Glutamatergic neuron (in vitro differentiated cells): ENCODE measurements at regions not wholly inside any gene's neighbourhood (a gene's known extent, or its start where the extent isn't known, plus 50 kb on each side); places are given as distances from the start of the nearest gene placed in this dataset.

Experiments used
- DNase-seq: peaks from one replicate; pipeline ENCODE4 v3.0.0; 2022
- H3K27ac Mint-ChIP-seq: one replicate; pipeline ENCODE4 v1.8.0; 2020; ENCODE audit warnings: mild to moderate bottlenecking, mixed read lengths, inconsistent platforms; ENCODE audit not compliant: unreplicated experiment
- H3K27me3 Mint-ChIP-seq: one replicate; pipeline ENCODE4 v1.8.0; 2020; ENCODE audit warnings: mild to moderate bottlenecking, moderate library complexity, mixed read lengths, inconsistent platforms; ENCODE audit not compliant: unreplicated experiment
- H3K36me3 Mint-ChIP-seq: one replicate; pipeline ENCODE4 v1.8.0; 2020; ENCODE audit warnings: mild to moderate bottlenecking, mixed read lengths, inconsistent platforms; ENCODE audit not compliant: unreplicated experiment
- H3K4me1 Mint-ChIP-seq: one replicate; pipeline ENCODE4 v1.8.0; 2020; ENCODE audit warnings: mild to moderate bottlenecking, low read depth, mixed read lengths, inconsistent platforms; ENCODE audit not compliant: unreplicated experiment
- H3K4me3 Mint-ChIP-seq: one replicate; pipeline ENCODE4 v1.8.0; 2020; ENCODE audit warnings: mild to moderate bottlenecking, mixed read lengths, inconsistent platforms; ENCODE audit not compliant: unreplicated experiment
- H3K9me3 Mint-ChIP-seq: one replicate; pipeline ENCODE4 v1.8.0; 2020; ENCODE audit warnings: mild to moderate bottlenecking, moderate library complexity, mixed read lengths, inconsistent platforms; ENCODE audit not compliant: unreplicated experiment
- TF ChIP-seq, protein P1 (sequence below): fragments of 200-600 bp; sonication (generic); IDR thresholded peaks from one replicate; pipeline ENCODE4 v1.5.0; 2021; ENCODE audit not compliant: partially characterized antibody, unreplicated experiment

GRCh38 chr11:11192541-11192940 is 160.5 kb downstream of the CSNK2A3 start:
- peaks cover 2% of the 10 kb centered on the region for H3K27me3 Mint-ChIP-seq
- no peak overlapping the region for H3K27ac Mint-ChIP-seq
- no peak overlapping the region for H3K4me3 Mint-ChIP-seq
- peaks cover 3% of the 10 kb centered on the region for H3K9me3 Mint-ChIP-seq
- no peak for DNase-seq
- peaks cover 4% of the 10 kb centered on the region for H3K36me3 Mint-ChIP-seq
- TF ChIP-seq, protein P1, sequence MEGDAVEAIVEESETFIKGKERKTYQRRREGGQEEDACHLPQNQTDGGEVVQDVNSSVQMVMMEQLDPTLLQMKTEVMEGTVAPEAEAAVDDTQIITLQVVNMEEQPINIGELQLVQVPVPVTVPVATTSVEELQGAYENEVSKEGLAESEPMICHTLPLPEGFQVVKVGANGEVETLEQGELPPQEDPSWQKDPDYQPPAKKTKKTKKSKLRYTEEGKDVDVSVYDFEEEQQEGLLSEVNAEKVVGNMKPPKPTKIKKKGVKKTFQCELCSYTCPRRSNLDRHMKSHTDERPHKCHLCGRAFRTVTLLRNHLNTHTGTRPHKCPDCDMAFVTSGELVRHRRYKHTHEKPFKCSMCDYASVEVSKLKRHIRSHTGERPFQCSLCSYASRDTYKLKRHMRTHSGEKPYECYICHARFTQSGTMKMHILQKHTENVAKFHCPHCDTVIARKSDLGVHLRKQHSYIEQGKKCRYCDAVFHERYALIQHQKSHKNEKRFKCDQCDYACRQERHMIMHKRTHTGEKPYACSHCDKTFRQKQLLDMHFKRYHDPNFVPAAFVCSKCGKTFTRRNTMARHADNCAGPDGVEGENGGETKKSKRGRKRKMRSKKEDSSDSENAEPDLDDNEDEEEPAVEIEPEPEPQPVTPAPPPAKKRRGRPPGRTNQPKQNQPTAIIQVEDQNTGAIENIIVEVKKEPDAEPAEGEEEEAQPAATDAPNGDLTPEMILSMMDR = no peak
- no peaks in the 10 kb centered on the region for H3K4me1 Mint-ChIP-seq

GRCh38 chr11:11189506-11189905 is 163.5 kb downstream of the CSNK2A3 start:
- Mint-ChIP-seq H3K4me3 (no peak overlapping the region), H3K4me1 (no peaks in the 10 kb centered on the region), H3K27ac (no peak overlapping the region), H3K27me3 (no peaks in the 10 kb centered on the region), H3K9me3 (peaks cover under 1% of the 10 kb centered on the region), H3K36me3 (peaks cover 4% of the 10 kb centered on the region)
- TF ChIP-seq, protein P1 = no peak
- no peak for DNase-seq

- H3K27ac Mint-ChIP-seq = no peak overlapping the region
- H3K27me3 Mint-ChIP-seq = no peaks in the 10 kb centered on the region
- no peak for DNase-seq
- no peaks in the 10 kb centered on the region for H3K9me3 Mint-ChIP-seq
- H3K4me1 Mint-ChIP-seq = no peaks in the 10 kb centered on the region
- no peak overlapping the region for H3K4me3 Mint-ChIP-seq
- H3K36me3 Mint-ChIP-seq = peaks cover 9% of the 10 kb centered on the region
- TF ChIP-seq, protein P1 = no peak
Measured at GRCh38 chr11:11186249-11186648, 166.8 kb downstream of the CSNK2A3 start.

GRCh38 chr11:11182261-11182660 is 170.8 kb downstream of the CSNK2A3 start:
- Mint-ChIP-seq H3K27me3 (peaks cover 3% of the 10 kb centered on the region), H3K27ac (no peak overlapping the region), H3K4me1 (no peaks in the 10 kb centered on the region), H3K4me3 (no peak overlapping the region), H3K36me3 (peaks cover 5% of the 10 kb centered on the region), H3K9me3 (no peaks in the 10 kb centered on the region)
- TF ChIP-seq, protein P1 = no peak
- DNase-seq = no peak

GRCh38 chr11:11178671-11179638 is 174.1 kb downstream of the CSNK2A3 start:
- Mint-ChIP-seq H3K27me3 (peaks cover 3% of the 10 kb centered on the region), H3K9me3 (no peaks in the 10 kb centered on the region), H3K27ac (no peak overlapping the region), H3K4me1 (no peaks in the 10 kb centered on the region), H3K36me3 (peaks cover 9% of the 10 kb centered on the region), H3K4me3 (no peak overlapping the region)
- DNase-seq = no peak
- TF ChIP-seq, protein P1 = no peak
